GM12874 (cell line): ENCODE measurements at regions not wholly inside any gene's neighbourhood (a gene's known extent, or its start where the extent isn't known, plus 50 kb on each side); places are given as distances from the start of the nearest gene placed in this dataset.

Experiments used
- CTCF ChIP-seq: IDR thresholded peaks from 2 replicates; pipeline ENCODE4 v1.5.1; 2011; ENCODE audit warnings: low read depth, mild to moderate bottlenecking, control low read depth, low read length, moderate library complexity; ENCODE audit not compliant: insufficient read depth

- TF ChIP-seq CTCF, result no peak
Observed at GRCh38 chr11:42465623-42466022, 846.2 kb upstream of the API5 start.

- TF ChIP-seq CTCF, result no peak
Observed at GRCh38 chr11:42473106-42473505, 838.7 kb upstream of the API5 start.

GRCh38 chr11:42482822-42483221 is 829.0 kb upstream of the API5 start:
- no peak for TF ChIP-seq CTCF

DNA sequence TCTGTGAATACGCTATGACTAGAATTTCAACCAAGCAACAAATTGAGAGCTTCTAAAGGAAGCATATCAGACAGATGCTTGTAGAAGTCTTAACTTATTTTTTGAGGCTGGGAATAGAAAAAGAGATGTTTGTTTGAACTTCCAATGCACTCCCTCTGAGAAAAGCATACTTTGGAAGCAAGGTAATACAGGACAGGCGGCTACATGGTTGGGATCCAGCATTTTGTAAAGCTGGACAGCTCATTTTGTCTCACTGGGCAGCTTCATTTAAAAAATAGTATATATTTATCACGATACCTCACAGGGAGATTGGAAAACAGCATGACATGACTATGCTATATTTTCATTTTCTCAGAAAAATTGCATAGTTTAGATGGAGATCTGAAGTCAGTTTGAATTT is 821.3 kb upstream of the API5 start:
- no peak for TF ChIP-seq CTCF

- TF ChIP-seq CTCF, result no peak
Observed at GRCh38 chr11:42494459-42494858, 817.3 kb upstream of the API5 start.

- no peak for TF ChIP-seq CTCF
Observed at GRCh38 chr11:42498971-42499370, 812.8 kb upstream of the API5 start.

GRCh38 chr11:42502151-42502550 is 809.6 kb upstream of the API5 start:
- TF ChIP-seq CTCF, result no peak

- no peak for TF ChIP-seq CTCF
Observed at GRCh38 chr11:42521994-42522393, 789.8 kb upstream of the API5 start.
